MCF 10A (cell line): ENCODE measurements at regions not wholly inside any gene's neighbourhood (a gene's known extent, or its start where the extent isn't known, plus 50 kb on each side); places are given as distances from the start of the nearest gene placed in this dataset.

ENCODE experiments used
- BruUV-seq: library from RNA; stranded (reverse); fragments of 400-500 nt; replicated peaks from 2 replicates; lab custom pipeline; 2021; lab: Mats Ljungman, UMichigan
- CTCF ChIA-PET: fragments of 300-600 bp; sonication (Branson Sonifier 250); formaldehyde crosslinking; extraction: SDS; loops from one replicate; lab custom pipeline; 2021; ENCODE audit warnings: antibody characterized with exemption, inconsistent platforms; lab: Yijun Ruan, JAX
- POLR2A ChIA-PET: fragments of 300-600, 350-650 bp; sonication (Branson Sonifier 250); formaldehyde crosslinking; extraction: SDS; loops from one replicate; lab custom pipeline; 2020; ENCODE audit warnings: antibody characterized with exemption, inconsistent platforms; lab: Yijun Ruan, JAX
- DNase-seq: peaks from one replicate; pipeline ENCODE4 v3.0.0-alpha.2; 2018; ENCODE audit not compliant: unreplicated experiment
- H3K27ac Mint-ChIP-seq: one replicate; pipeline ENCODE4 v1.8.0; 2022; ENCODE audit warnings: mild to moderate bottlenecking, low read depth, mixed read lengths; ENCODE audit not compliant: unreplicated experiment
- H3K27me3 Mint-ChIP-seq: one replicate; pipeline ENCODE4 v1.8.0; 2022; ENCODE audit warnings: mixed read lengths; ENCODE audit not compliant: insufficient read depth, unreplicated experiment
- H3K36me3 Mint-ChIP-seq: one replicate; pipeline ENCODE4 v1.8.0; 2022; ENCODE audit warnings: mild to moderate bottlenecking, moderate library complexity, mixed read lengths; ENCODE audit not compliant: insufficient read depth, unreplicated experiment
- H3K4me1 Mint-ChIP-seq: one replicate; pipeline ENCODE4 v1.8.0; 2022; ENCODE audit warnings: mixed read lengths; ENCODE audit not compliant: insufficient read depth, unreplicated experiment
- H3K4me3 Mint-ChIP-seq: one replicate; pipeline ENCODE4 v1.8.0; 2022; ENCODE audit warnings: mild to moderate bottlenecking, moderate library complexity, mixed read lengths; ENCODE audit not compliant: unreplicated experiment
- H3K9me3 Mint-ChIP-seq: one replicate; pipeline ENCODE4 v1.8.0; 2022; ENCODE audit warnings: mixed read lengths; ENCODE audit not compliant: unreplicated experiment
- intact Hi-C: fragments of 100-400 bp; cut with micrococcal nuclease; formaldehyde crosslinking; loops from 2 replicates; pipeline ENCODE4 v1.14.1; 2022
- TF ChIP-seq, protein P1 (sequence below): fragments of 200-600 bp; IDR thresholded peaks from one replicate; pipeline ENCODE4 v1.8.0; 2022; ENCODE audit warnings: antibody characterized with exemption, mild to moderate bottlenecking; ENCODE audit not compliant: unreplicated experiment

DNA sequence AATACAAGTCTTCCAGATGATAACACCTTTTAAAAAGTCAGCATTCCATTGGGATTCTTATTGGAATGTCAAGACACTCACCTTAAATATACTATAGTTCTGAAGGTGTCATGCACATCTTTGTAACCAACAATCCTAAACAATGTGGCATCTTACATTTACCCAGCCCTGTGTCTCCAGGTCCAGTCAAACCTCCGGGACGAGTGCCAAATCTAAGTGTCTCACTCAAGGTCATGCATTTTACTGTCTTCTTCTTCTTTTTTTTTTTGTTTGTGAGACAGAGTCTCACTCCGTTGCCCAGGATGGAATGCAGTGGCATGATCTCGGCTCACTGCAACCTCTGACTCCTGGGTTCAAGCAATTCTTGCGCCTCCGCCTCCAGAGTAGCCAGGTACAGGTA is 206.9 kb upstream of the FAM98A start:
- Mint-ChIP-seq H3K9me3 (no peaks in the 10 kb centered on the region), H3K27ac (no peak overlapping the region), H3K4me1 (peaks cover 12% of the 10 kb centered on the region), H3K36me3 (no peaks in the 10 kb centered on the region), H3K4me3 (no peak overlapping the region), H3K27me3 (no peaks in the 10 kb centered on the region)
- ChIA-PET POLR2A (no interaction called here), CTCF (no interaction called here)
- intact Hi-C loops: no loop called here
- DNase-seq: peak; percentile 40
- BruUV-seq: no TSS peak
- TF ChIP-seq, protein P1, sequence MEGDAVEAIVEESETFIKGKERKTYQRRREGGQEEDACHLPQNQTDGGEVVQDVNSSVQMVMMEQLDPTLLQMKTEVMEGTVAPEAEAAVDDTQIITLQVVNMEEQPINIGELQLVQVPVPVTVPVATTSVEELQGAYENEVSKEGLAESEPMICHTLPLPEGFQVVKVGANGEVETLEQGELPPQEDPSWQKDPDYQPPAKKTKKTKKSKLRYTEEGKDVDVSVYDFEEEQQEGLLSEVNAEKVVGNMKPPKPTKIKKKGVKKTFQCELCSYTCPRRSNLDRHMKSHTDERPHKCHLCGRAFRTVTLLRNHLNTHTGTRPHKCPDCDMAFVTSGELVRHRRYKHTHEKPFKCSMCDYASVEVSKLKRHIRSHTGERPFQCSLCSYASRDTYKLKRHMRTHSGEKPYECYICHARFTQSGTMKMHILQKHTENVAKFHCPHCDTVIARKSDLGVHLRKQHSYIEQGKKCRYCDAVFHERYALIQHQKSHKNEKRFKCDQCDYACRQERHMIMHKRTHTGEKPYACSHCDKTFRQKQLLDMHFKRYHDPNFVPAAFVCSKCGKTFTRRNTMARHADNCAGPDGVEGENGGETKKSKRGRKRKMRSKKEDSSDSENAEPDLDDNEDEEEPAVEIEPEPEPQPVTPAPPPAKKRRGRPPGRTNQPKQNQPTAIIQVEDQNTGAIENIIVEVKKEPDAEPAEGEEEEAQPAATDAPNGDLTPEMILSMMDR: no peak

DNA sequence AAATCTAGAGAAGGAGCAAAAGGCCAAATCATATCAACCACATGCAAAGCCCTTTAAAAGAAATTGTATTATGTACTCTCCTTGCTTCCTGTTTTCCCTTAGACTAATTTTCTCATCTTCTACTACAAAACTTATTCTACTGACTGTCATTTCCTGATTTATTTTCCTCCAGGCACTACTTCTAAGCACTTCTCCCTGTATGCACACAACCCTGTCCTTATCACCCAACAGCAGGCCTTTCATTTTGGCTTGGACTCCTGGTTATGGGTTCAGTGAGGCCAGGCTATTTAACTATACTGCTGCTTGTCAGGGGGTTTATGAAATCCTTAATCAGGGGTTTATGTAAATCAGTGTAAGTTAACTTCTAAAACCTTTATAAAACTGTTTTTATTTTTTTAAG is 205.1 kb upstream of the FAM98A start:
- DNase-seq: no peak
- Mint-ChIP-seq H3K4me1 (peaks cover 5% of the 10 kb centered on the region), H3K4me3 (no peak overlapping the region), H3K27ac (no peak overlapping the region), H3K9me3 (no peaks in the 10 kb centered on the region), H3K27me3 (no peaks in the 10 kb centered on the region), H3K36me3 (no peaks in the 10 kb centered on the region)
- no TSS peak for BruUV-seq
- ChIA-PET POLR2A (no interaction called here), CTCF (no interaction called here)
- TF ChIP-seq, protein P1: no peak
- intact Hi-C loops: no loop called here

DNA sequence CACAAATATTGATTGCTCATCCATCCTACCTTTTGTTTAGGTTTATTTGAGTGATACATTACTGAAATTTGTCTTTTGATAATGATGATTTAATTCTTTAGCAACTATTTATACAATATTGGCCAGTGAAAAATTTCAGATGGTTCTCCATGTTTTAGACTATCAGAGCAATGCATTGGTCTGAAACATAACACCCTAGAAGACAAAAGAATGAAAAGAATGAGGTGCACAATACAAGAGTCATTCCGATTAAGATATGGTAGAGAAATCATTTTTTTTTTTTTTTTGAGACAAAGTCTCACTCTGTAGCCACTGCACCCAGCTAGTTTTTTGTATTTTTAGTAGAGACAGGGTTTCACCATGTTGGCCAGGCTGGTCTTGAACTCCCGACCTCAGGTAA is 197.4 kb upstream of the FAM98A start:
- POLR2A ChIA-PET: no interaction called here
- TF ChIP-seq, protein P1: no peak
- Mint-ChIP-seq H3K9me3 (no peaks in the 10 kb centered on the region), H3K4me3 (no peak overlapping the region), H3K27ac (no peak overlapping the region), H3K27me3 (no peaks in the 10 kb centered on the region), H3K4me1 (no peaks in the 10 kb centered on the region), H3K36me3 (no peaks in the 10 kb centered on the region)
- DNase-seq: no peak
- no TSS peak for BruUV-seq
- CTCF ChIA-PET: interaction anchor here (0.5 kb wide), 1 partner anchor 230 kb away, joined by 4 read pairs; no protein-coding TSS in a partner anchor
- intact Hi-C loops: no loop called here

DNA sequence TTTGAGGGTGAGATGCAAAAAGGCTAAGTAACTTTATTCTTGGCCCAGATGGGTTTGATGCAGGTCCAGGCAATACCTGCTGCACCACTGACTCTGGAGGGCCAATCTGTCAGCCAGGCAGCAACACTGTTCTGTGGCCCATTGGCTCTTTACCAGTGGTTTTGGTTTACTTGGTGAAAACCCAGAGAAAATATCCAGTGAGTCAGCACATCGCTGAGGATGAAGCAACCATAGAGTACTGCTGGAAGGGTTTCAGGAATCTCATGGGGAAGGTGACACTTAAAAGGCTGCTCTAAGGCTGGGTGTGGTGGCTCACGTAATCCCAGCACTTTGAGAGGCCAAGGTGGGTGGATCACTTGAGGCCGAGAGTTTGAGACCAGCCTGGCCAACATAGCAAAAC is 192.5 kb upstream of the FAM98A start:
- CTCF ChIA-PET: no interaction called here

More for the DNA sequence above, 192.5 kb upstream of the FAM98A start:
- DNase-seq: peak; percentile 91
- H3K36me3 Mint-ChIP-seq: no peaks in the 10 kb centered on the region
- no peak overlapping the region for H3K27ac Mint-ChIP-seq
- TF ChIP-seq, protein P1: no peak
- BruUV-seq: no TSS peak
- no peaks in the 10 kb centered on the region for H3K9me3 Mint-ChIP-seq
- intact Hi-C loops: no loop called here
- POLR2A ChIA-PET: no interaction called here
- no peaks in the 10 kb centered on the region for H3K27me3 Mint-ChIP-seq
- no peak overlapping the region for H3K4me3 Mint-ChIP-seq
- H3K4me1 Mint-ChIP-seq: no peaks in the 10 kb centered on the region
